ENCODE measurements at regions not wholly inside any gene's neighbourhood (a gene's known extent, or its start where the extent isn't known, plus 50 kb on each side); places are given as distances from the start of the nearest gene placed in this dataset.

GRCh38 chr2:226223704-226224103 is 575.9 kb downstream of the IRS1 start:
- H3K27me3 ChIP-seq: no peaks in the 10 kb centered on the region
- H3K9me3 ChIP-seq: no peaks in the 10 kb centered on the region
- intact Hi-C loops (cut with DNase I; ENCODE audit: low total_unique reads): no loop called here
- no peaks in the 10 kb centered on the region for H3K4me1 ChIP-seq
- no peak overlapping the region for H3K27ac ChIP-seq
- no peak for TF ChIP-seq POLR2A (IDR thresholded peaks at IDR 0.05)
- TF ChIP-seq, protein P1, sequence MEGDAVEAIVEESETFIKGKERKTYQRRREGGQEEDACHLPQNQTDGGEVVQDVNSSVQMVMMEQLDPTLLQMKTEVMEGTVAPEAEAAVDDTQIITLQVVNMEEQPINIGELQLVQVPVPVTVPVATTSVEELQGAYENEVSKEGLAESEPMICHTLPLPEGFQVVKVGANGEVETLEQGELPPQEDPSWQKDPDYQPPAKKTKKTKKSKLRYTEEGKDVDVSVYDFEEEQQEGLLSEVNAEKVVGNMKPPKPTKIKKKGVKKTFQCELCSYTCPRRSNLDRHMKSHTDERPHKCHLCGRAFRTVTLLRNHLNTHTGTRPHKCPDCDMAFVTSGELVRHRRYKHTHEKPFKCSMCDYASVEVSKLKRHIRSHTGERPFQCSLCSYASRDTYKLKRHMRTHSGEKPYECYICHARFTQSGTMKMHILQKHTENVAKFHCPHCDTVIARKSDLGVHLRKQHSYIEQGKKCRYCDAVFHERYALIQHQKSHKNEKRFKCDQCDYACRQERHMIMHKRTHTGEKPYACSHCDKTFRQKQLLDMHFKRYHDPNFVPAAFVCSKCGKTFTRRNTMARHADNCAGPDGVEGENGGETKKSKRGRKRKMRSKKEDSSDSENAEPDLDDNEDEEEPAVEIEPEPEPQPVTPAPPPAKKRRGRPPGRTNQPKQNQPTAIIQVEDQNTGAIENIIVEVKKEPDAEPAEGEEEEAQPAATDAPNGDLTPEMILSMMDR (IDR thresholded peaks at IDR 0.05): no peak
- 90 to 92% methylated on average over 2 of the region's 2 CpGs for WGBS, 2 donors
- no peak overlapping the region for H3K4me3 ChIP-seq
- H3K36me3 ChIP-seq (ENCODE audit: low read depth, missing control alignments): no peaks in the 10 kb centered on the region
- DNase-seq: no peak

DNA sequence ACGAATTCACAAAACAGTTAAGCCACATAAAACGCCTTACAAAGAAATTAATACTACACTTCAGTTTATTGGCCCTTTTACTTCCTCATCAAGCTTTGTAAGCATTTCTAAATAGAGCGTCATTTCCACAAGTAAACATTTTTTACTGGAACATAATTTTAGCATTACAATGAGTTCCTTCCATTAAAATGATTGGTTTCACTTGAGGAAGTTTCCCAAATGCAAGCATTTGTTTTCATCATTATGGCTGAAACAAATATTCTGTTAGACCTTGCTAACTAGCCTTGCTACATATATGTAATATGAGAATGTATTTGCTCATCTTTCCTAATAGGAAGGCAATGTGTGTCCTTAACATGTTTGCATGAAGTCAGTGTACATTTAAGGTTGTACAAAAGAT is 579.1 kb downstream of the IRS1 start:
- H3K36me3 ChIP-seq (ENCODE audit: low read depth, missing control alignments): no peaks in the 10 kb centered on the region
- H3K9me3 ChIP-seq: no peaks in the 10 kb centered on the region
- no peak overlapping the region for H3K27ac ChIP-seq
- TF ChIP-seq, protein P1 (IDR thresholded peaks at IDR 0.05): no peak
- no peak for TF ChIP-seq POLR2A (IDR thresholded peaks at IDR 0.05)
- WGBS, 2 donors: 81 to 85% methylated on average over 3 of the region's 3 CpGs
- H3K4me3 ChIP-seq: no peak overlapping the region
- H3K27me3 ChIP-seq: no peaks in the 10 kb centered on the region
- H3K4me1 ChIP-seq: no peaks in the 10 kb centered on the region
- DNase-seq: no peak
- intact Hi-C loops (cut with DNase I; ENCODE audit: low total_unique reads): no loop called here

DNA sequence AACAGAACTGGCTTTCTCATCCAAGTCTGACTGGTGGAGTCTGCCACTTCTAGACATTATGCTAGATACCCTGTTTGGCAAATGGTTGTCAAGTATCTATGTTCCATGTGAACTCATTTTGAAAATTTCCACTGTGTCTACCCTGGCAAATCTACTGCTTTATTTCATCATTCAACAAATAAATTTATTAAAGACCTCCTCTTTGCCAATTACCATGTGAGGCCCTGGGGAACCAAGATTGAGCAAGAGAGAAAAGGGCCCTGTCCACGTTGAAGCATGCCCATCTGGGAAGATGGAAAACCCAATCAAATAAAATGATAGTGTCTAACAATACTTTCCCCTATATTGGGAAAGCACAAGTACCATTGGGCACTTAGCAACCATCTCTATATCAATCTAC is 582.4 kb downstream of the IRS1 start:
- 75 to 76% methylated on average over 1 of the region's 1 CpG for WGBS, 2 donors
- TF ChIP-seq, protein P1 (IDR thresholded peaks at IDR 0.05): no peak
- no peak for TF ChIP-seq POLR2A (IDR thresholded peaks at IDR 0.05)
- Histone ChIP-seq H3K36me3 (ENCODE audit: low read depth, missing control alignments) (no peaks in the 10 kb centered on the region), H3K27me3 (no peaks in the 10 kb centered on the region), H3K9me3 (no peaks in the 10 kb centered on the region), H3K4me3 (no peak overlapping the region), H3K27ac (no peak overlapping the region), H3K4me1 (no peaks in the 10 kb centered on the region)
- intact Hi-C loops (cut with DNase I; ENCODE audit: low total_unique reads): no loop called here
- no peak for DNase-seq

- no peak for DNase-seq
- WGBS, 2 donors: 77 to 86% methylated on average over 3 to 6 of the region's 6 CpGs
- Histone ChIP-seq H3K4me1 (no peaks in the 10 kb centered on the region), H3K36me3 (ENCODE audit: low read depth, missing control alignments) (no peaks in the 10 kb centered on the region), H3K9me3 (no peaks in the 10 kb centered on the region), H3K27me3 (no peaks in the 10 kb centered on the region), H3K4me3 (no peak overlapping the region), H3K27ac (no peak overlapping the region)
- intact Hi-C loops (cut with DNase I; ENCODE audit: low total_unique reads): no loop called here
- TF ChIP-seq POLR2A (IDR thresholded peaks at IDR 0.05): no peak
- TF ChIP-seq, protein P1 (IDR thresholded peaks at IDR 0.05): no peak
Measured at GRCh38 chr2:226216575-226216974, 583.0 kb downstream of the IRS1 start.

- Histone ChIP-seq H3K9me3 (no peaks in the 10 kb centered on the region), H3K27me3 (no peaks in the 10 kb centered on the region), H3K4me3 (no peak overlapping the region), H3K27ac (no peak overlapping the region), H3K4me1 (no peaks in the 10 kb centered on the region), H3K36me3 (ENCODE audit: low read depth, missing control alignments) (no peaks in the 10 kb centered on the region)
- 48% methylated on average over 11 of the region's 11 CpGs for WGBS, 2 donors
- intact Hi-C loops (cut with DNase I; ENCODE audit: low total_unique reads): no loop called here
- TF ChIP-seq POLR2A (IDR thresholded peaks at IDR 0.05): no peak
- TF ChIP-seq, protein P1 (IDR thresholded peaks at IDR 0.05): peak; percentile 46 to 65 (median 50)
- DNase-seq: peak; percentile 87
Measured at GRCh38 chr2:226215902-226216503, 583.6 kb downstream of the IRS1 start.

Data from testis (tissue), 2 donors.